ENCODE measurements at regions not wholly inside any gene's neighbourhood (a gene's known extent, or its start where the extent isn't known, plus 50 kb on each side); places are given as distances from the start of the nearest gene placed in this dataset.

DNA sequence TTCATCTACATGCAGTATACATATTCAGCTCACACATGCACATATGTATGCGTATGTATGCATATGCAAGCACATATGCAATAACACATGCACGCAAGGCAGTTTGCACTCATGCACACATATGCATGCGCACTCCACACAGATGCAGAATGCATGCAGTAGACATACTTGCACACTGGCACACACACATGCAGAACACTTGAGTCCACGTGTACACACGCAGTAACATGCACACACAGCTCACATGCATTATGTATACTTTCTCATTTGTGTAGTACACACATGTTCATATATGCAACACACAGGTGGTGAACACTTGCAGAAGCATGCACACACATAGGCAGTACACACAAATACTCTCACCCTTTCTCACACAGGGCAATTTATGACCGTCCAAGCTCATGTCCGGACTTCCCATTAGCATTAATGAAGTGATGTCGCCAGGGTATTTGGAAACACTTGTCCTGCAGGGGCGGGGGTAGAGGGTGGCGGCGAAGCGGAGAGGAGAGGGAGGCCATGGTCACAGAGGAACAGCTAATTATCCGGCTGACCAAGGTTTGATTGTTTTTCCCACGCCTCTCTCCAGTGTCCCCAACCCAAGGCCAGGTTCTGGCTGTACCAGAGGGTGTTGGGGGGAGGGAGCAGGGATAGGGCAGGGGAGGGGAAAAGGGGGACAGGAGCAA lies 91.3 kb downstream of the VEGFA start:
- H3K27me3 ChIP-seq: no peaks in the 10 kb centered on the region
- H3K27ac ChIP-seq: no peak overlapping the region
- H3K4me3 ChIP-seq: no peak overlapping the region
- no peaks in the 10 kb centered on the region for H3K36me3 ChIP-seq
- DNase-seq (ENCODE audit: low spot score): no peak
- TF ChIP-seq CTCF (IDR thresholded peaks at IDR 0.05): no peak
- H3K4me1 ChIP-seq: no peaks in the 10 kb centered on the region
- H3K9me3 ChIP-seq: no peaks in the 10 kb centered on the region

DNA sequence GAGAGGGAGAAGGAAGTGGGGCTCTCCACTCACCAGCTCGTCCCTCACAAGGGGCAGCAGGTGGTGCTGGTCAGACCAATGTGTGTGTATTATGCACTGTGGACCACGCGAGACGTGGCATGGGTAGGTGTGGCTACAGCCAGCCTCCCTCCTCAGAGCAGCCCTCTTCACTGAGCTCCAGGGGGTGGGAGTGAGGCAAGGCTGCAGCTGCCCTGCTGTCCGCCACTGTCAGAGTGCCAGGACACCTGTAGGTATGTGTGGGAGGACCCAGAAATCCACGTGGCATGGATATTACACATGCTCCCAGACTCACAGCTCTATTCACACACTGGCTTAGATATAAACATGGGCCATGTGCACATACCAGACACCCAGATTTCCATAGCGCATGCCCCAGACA lies 90.3 kb downstream of the VEGFA start:
- Histone ChIP-seq H3K27me3 (no peaks in the 10 kb centered on the region), H3K4me1 (no peaks in the 10 kb centered on the region), H3K36me3 (no peaks in the 10 kb centered on the region), H3K9me3 (no peaks in the 10 kb centered on the region), H3K27ac (no peak overlapping the region), H3K4me3 (no peak overlapping the region)
- DNase-seq (ENCODE audit: low spot score): no peak
- TF ChIP-seq CTCF (IDR thresholded peaks at IDR 0.05): no peak

- H3K27ac ChIP-seq: no peak overlapping the region
- no peak for DNase-seq (ENCODE audit: low spot score)
- TF ChIP-seq CTCF (IDR thresholded peaks at IDR 0.05): no peak
- no peaks in the 10 kb centered on the region for H3K27me3 ChIP-seq
- no peaks in the 10 kb centered on the region for H3K4me1 ChIP-seq
- no peaks in the 10 kb centered on the region for H3K9me3 ChIP-seq
- no peak overlapping the region for H3K4me3 ChIP-seq
- H3K36me3 ChIP-seq: no peaks in the 10 kb centered on the region
Observed at GRCh38 chr6:43859213-43859612, 89.2 kb downstream of the VEGFA start.

DNA sequence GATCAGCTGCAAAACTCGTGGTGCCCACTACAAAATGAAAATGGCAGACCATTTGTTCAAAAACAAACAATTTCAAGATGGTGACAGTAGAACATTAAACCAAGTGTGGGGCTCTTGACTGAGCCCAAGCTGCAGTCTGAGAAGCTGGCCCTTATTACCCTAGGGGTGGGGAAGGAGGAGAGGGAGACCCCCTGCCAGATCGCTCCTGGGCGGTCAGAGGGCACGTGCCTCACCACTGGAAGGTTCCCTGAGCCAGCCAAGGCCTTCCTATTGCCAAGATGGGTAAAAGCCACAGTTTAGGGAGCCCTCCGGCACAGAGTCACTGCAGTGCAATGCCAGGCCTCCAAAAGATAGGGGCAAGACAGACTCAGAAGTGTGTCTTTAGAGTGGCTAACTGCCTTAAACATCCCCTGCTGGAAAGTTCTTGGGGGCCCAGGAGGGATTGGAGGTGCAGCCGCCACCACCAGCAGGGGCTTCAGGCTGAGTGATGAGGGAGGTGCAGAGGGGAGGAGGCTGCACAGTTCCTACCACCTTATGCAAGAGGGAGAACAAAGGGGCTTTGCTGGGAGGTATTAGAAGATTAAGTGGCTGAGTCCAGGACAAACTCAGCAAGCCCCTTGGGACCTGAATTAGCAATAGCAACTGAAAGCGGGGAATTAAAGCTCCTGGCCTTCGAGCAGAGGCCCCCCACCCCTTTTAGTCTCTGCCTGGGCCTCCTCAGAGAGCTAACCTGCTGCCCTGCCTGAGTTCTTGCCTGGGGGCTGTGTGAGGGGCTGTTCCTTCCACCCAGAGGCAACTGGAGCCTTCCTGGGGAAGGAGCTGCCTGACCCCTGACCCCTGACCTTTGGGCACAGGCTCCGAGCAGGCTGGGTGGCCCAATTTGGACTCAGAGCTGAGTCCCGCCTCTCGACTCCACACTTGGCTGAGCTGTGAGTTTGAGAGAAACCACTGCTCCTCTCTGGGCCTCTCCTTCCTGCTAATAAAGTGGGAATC lies 88.4 kb downstream of the VEGFA start:
- no peaks in the 10 kb centered on the region for H3K27me3 ChIP-seq
- no peak for DNase-seq (ENCODE audit: low spot score)
- no peak overlapping the region for H3K27ac ChIP-seq
- no peak for TF ChIP-seq CTCF (IDR thresholded peaks at IDR 0.05)
- H3K4me3 ChIP-seq: no peak overlapping the region
- no peaks in the 10 kb centered on the region for H3K36me3 ChIP-seq
- no peaks in the 10 kb centered on the region for H3K4me1 ChIP-seq
- no peaks in the 10 kb centered on the region for H3K9me3 ChIP-seq

DNA sequence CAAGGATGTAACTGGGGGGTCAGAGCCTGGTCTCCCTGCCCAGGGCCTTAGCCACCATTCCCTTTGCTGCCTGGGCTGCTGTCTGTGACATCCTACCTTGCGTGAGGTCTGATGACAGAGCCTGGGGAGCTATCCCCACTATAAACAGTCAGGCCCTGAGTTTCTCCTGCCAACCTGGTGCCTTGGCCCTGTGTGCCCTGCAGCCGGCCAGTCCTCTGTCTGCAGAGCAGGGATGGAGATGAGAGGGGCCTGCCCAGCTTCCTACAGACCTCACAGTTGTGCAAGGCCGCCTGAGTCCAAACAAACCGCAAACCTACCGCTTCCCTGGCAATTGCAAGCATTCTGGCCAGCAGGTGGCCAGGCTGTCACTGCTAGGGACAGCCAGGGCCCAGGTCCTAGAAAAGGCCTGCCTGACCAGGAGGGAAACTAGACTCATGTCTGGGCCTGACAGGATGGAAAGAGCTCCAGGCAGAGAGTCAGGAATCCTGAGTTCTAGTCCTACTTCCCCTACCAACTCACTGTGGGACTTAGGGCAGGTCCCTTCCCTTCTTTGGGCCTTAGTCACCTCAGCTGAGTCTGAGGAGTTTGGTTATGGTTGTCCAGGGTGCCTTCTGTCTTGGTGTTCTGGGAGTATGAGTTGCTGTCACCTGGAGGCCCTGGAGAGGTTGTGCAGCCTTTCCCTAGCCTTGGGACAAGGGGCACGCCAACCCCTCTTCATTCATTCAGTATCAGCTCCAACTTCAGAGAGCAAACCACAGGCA lies 86.2 kb downstream of the VEGFA start:
- Histone ChIP-seq H3K27ac (no peak overlapping the region), H3K9me3 (no peaks in the 10 kb centered on the region), H3K27me3 (no peaks in the 10 kb centered on the region), H3K4me3 (no peak overlapping the region), H3K4me1 (no peaks in the 10 kb centered on the region), H3K36me3 (no peaks in the 10 kb centered on the region)
- DNase-seq (ENCODE audit: low spot score): no peak
- peak in 1 of 2 donors; percentile 60 for TF ChIP-seq CTCF (IDR thresholded peaks at IDR 0.05)
